ENCODE measurements at regions not wholly inside any gene's neighbourhood (a gene's known extent, or its start where the extent isn't known, plus 50 kb on each side); places are given as distances from the start of the nearest gene placed in this dataset.
"Not testable (repeated sequence)": the region's sequence is repeated elsewhere in the genome, so short reads cannot be mapped to it uniquely, and the experiment has no call there.

DNA sequence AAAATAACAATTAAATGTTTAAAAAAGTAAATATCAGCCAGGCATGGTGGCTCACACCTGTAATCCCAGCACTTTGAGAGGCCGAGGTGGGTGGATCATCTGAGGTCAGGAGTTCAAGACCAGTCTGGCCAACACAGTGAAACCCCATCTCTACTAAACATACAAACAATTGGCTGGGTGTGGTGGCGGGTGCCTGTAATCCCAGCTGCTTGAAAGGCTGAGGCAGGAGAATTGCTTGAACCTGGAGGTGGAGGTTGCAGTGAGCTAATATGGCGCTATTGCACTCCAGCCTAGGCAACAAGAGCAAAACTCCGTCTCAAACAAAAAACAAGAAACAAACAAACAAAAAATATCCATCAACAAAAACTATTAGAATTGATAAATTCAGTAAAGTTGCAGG, 77.5 kb downstream of the SNX5 start:
- H3K14ac ChIP-seq (replicated peaks; ENCODE audit: low read depth, low read length); H3K4me1 ChIP-seq (ENCODE audit: control insufficient read depth, insufficient read depth, low read length); H4K8ac ChIP-seq (ENCODE audit: low read depth in 2 of 2, low read length in 2 of 2); H2AK9ac ChIP-seq (replicated peaks; ENCODE audit: low read depth, low read length, poor library complexity); POLR2A ChIA-PET (ENCODE audit: unreplicated experiment); H3K23ac ChIP-seq (ENCODE audit: low read depth, low read length); H2AK5ac ChIP-seq (ENCODE audit: low read depth, low read length); H3K27ac ChIP-seq (ENCODE audit: insufficient read depth, low read length); H4K91ac ChIP-seq (ENCODE audit: insufficient read depth, low read depth, low read length); H2AFZ ChIP-seq (replicated peaks; ENCODE audit: low read length, poor library complexity); H2BK15ac ChIP-seq (ENCODE audit: low read depth, low read length); dilution Hi-C loops (cut with HindIII; ENCODE audit: low sequenced_read_pairs, unreplicated experiment); H3K4me3 ChIP-seq (ENCODE audit: insufficient read depth, low read depth, low read length); H2BK5ac ChIP-seq (ENCODE audit: low read depth, low read length, poor library complexity, severe bottlenecking); intact Hi-C loops (cut with micrococcal nuclease); DNase-seq; H3K4me2 ChIP-seq (ENCODE audit: low read depth, low read length); H3K4ac ChIP-seq (ENCODE audit: low read depth, low read length); H3K79me1 ChIP-seq (ENCODE audit: low read depth in 1 of 2, low read length in 2 of 2); H3K9ac ChIP-seq (ENCODE audit: low read depth, low read length); H3K27me3 ChIP-seq (ENCODE audit: control insufficient read depth, insufficient read depth, low read length); H3K9me1 ChIP-seq (ENCODE audit: insufficient read depth, low read length); H3K56ac ChIP-seq (ENCODE audit: extremely low read depth, insufficient read depth, low read length); H2BK20ac ChIP-seq (ENCODE audit: low read depth, low read length); H4K5ac ChIP-seq (ENCODE audit: low read depth, low read length); H3K18ac ChIP-seq (ENCODE audit: low read depth, low read length); BruUV-seq (replicated peaks); H4K20me1 ChIP-seq (ENCODE audit: insufficient read depth, low read length); ATAC-seq (ENCODE audit: low read depth); CTCF ChIA-PET; H2BK120ac ChIP-seq (ENCODE audit: low read depth, low read length); in situ Hi-C loops (cut with MboI; ENCODE audit: low sequenced_read_pairs); H3K36me3 ChIP-seq (ENCODE audit: control insufficient read depth, insufficient read depth, low read length): not testable (repeated sequence)
- peaks cover 11% of the 10 kb centered on the region for H3K9me3 ChIP-seq (ENCODE audit: control insufficient read depth, insufficient read depth, low read length)
- WGBS, 2 experiments (ENCODE audit: extremely low coverage in 2 of 2, insufficient read length in 1 of 2), result no CpG with 5 or more reads among the region's 4 CpGs

Data from IMR-90 (cell line).